PC-9 (cell line): ENCODE measurements at regions not wholly inside any gene's neighbourhood (a gene's known extent, or its start where the extent isn't known, plus 50 kb on each side); places are given as distances from the start of the nearest gene placed in this dataset.
A peak's percentile ranks its signal among the peaks of the same experiment; 100 is the strongest.
"Not testable (repeated sequence)": the region's sequence is repeated elsewhere in the genome, so short reads cannot be mapped to it uniquely, and the experiment has no call there.

Experiments used
- BruUV-seq: library from RNA; stranded (reverse); fragments of 400-500 nt; replicated peaks from 2 replicates; lab custom pipeline; 2021; lab: Mats Ljungman, UMichigan
- CTCF ChIA-PET: fragments of 300-600 bp; sonication (Branson Sonifier 250); formaldehyde crosslinking; loops from one replicate; lab custom pipeline; 2022; ENCODE audit warnings: antibody characterized with exemption; lab: Charles Lee
- POLR2A ChIA-PET: fragments of 300-600 bp; sonication (Branson Sonifier 250); formaldehyde crosslinking; loops from one replicate; lab custom pipeline; 2022; ENCODE audit warnings: antibody characterized with exemption; ENCODE audit not compliant: unreplicated experiment; lab: Charles Lee
- DNase-seq, 2 experiments: peaks; one replicate each; pipeline versions ENCODE4 v3.0.0 to v3.0.0-alpha.2; 2015 to 2022; ENCODE audit warnings: mixed read lengths in 1 of 2
- H2AFZ ChIP-seq: fragments of 200-600 bp; sonication (generic); 2 replicates; pipeline ENCODE4 v1.8.1; 2017; ENCODE audit warnings: antibody characterized with exemption
- H3F3A ChIP-seq: fragments of 200-600 bp; sonication (generic); 2 replicates; pipeline ENCODE4 v1.8.1; 2017; ENCODE audit warnings: antibody characterized with exemption, mild to moderate bottlenecking, low read depth; ENCODE audit not compliant: insufficient read depth
- H3K27ac ChIP-seq: fragments of 200-600 bp; sonication (generic); 2 replicates; pipeline ENCODE4 v1.6.1; 2016; ENCODE audit warnings: mixed run types
- H3K27me3 ChIP-seq: fragments of 200-600 bp; sonication (generic); 2 replicates; pipeline ENCODE4 v1.6.1; 2016; ENCODE audit warnings: low read depth, mixed run types; ENCODE audit not compliant: insufficient read depth
- H3K36me3 ChIP-seq: fragments of 200-600 bp; sonication (generic); 2 replicates; pipeline ENCODE4 v1.6.1; 2016; ENCODE audit warnings: low read depth, mixed run types
- H3K4me1 ChIP-seq: fragments of 200-600 bp; sonication (generic); replicated peaks from 2 replicates; pipeline ENCODE4 v1.6.1; 2016; ENCODE audit warnings: mixed run types; ENCODE audit not compliant: insufficient read depth
- H3K4me2 ChIP-seq: fragments of 200-600 bp; sonication (generic); 2 replicates; pipeline ENCODE4 v1.6.1; 2017; ENCODE audit warnings: mixed run types
- H3K4me3 ChIP-seq: fragments of 200-600 bp; sonication (generic); 2 replicates; pipeline ENCODE4 v1.6.1; 2016; ENCODE audit warnings: mixed run types
- H3K79me2 ChIP-seq: fragments of 200-600 bp; sonication (generic); 2 replicates; pipeline ENCODE4 v1.6.1; 2017; ENCODE audit warnings: low read depth, mixed run types
- H3K9me2 ChIP-seq: fragments of 200-600 bp; sonication (generic); 2 replicates; pipeline ENCODE4 v1.8.1; 2017; ENCODE audit warnings: mild to moderate bottlenecking; ENCODE audit not compliant: insufficient read depth
- H3K9me3 ChIP-seq: fragments of 200-600 bp; sonication (generic); 2 replicates; pipeline ENCODE4 v1.8.1; 2016; ENCODE audit warnings: low read depth; ENCODE audit not compliant: insufficient read depth
- H4K20me1 ChIP-seq: fragments of 200-600 bp; sonication (generic); 2 replicates; pipeline ENCODE4 v1.8.1; 2017; ENCODE audit not compliant: insufficient read depth
- CTCF ChIP-seq: fragments of 200-600 bp; sonication (generic); conservative IDR thresholded peaks from 2 replicates; pipeline ENCODE4 v1.6.1; 2017; ENCODE audit warnings: mixed run types, antibody characterized with exemption, mild to moderate bottlenecking, moderate library complexity
- EZH2 ChIP-seq: fragments of 200-600 bp; sonication (generic); IDR thresholded peaks from 2 replicates; pipeline ENCODE4 v1.8.0; 2017; ENCODE audit warnings: antibody characterized with exemption, low read depth
- intact Hi-C: fragments of 100-400 bp; cut with micrococcal nuclease; formaldehyde crosslinking; loops from one replicate; pipeline ENCODE4 v1.10.0; 2022; ENCODE audit not compliant: unreplicated experiment

GRCh38 chr11:130536106-130537040 lies 87.9 kb downstream of the ADAMTS15 start:
- intact Hi-C loops: no loop called here
- ChIA-PET CTCF (no interaction called here), POLR2A (no interaction called here)
- Histone ChIP-seq H3K9me2 (no peaks in the 10 kb centered on the region), H3K79me2 (no peaks in the 10 kb centered on the region), H3K27ac (no peak overlapping the region), H3K9me3 (no peaks in the 10 kb centered on the region), H3K4me1 (peaks cover 10% of the 10 kb centered on the region; the same call in 1 of the 2 replicates), H3F3A (no peaks in the 10 kb centered on the region), H4K20me1 (no peaks in the 10 kb centered on the region), H2AFZ (no peak overlapping the region), H3K27me3 (no peaks in the 10 kb centered on the region), H3K4me3 (no peak overlapping the region), H3K36me3 (no peaks in the 10 kb centered on the region), H3K4me2 (no peak overlapping the region)
- no peak for TF ChIP-seq CTCF
- no peak for TF ChIP-seq EZH2
- no TSS peak for BruUV-seq
- peak in 1 of 2 experiments; percentile 48 for DNase-seq

GRCh38 chr11:130539680-130540079 lies 91.2 kb downstream of the ADAMTS15 start:
- CTCF ChIA-PET, H3K36me3 ChIP-seq, H3F3A ChIP-seq, H3K9me3 ChIP-seq, H2AFZ ChIP-seq, BruUV-seq, H3K79me2 ChIP-seq, H3K27me3 ChIP-seq, H3K4me2 ChIP-seq, H4K20me1 ChIP-seq, intact Hi-C loops, H3K4me3 ChIP-seq, H3K9me2 ChIP-seq, H3K27ac ChIP-seq, DNase-seq, H3K4me1 ChIP-seq: not testable (repeated sequence)
- POLR2A ChIA-PET: interaction anchor here (0.6 kb wide), 1 partner anchor 91 kb away, joined by 5 read pairs; no protein-coding TSS in a partner anchor

GRCh38 chr11:130544266-130544665 lies 95.8 kb downstream of the ADAMTS15 start:
- H3F3A ChIP-seq: no peaks in the 10 kb centered on the region
- DNase-seq: no peak
- intact Hi-C loops: no loop called here
- H2AFZ ChIP-seq: no peak overlapping the region
- no peaks in the 10 kb centered on the region for H3K36me3 ChIP-seq
- CTCF ChIA-PET: no interaction called here
- H3K4me1 ChIP-seq: no peaks in the 10 kb centered on the region
- BruUV-seq: no TSS peak
- POLR2A ChIA-PET: no interaction called here
- H3K79me2 ChIP-seq: no peaks in the 10 kb centered on the region
- H3K27me3 ChIP-seq: no peaks in the 10 kb centered on the region
- H4K20me1 ChIP-seq: no peaks in the 10 kb centered on the region
- H3K4me3 ChIP-seq: no peak overlapping the region
- H3K9me3 ChIP-seq: no peaks in the 10 kb centered on the region
- H3K4me2 ChIP-seq: no peak overlapping the region
- no peaks in the 10 kb centered on the region for H3K9me2 ChIP-seq
- TF ChIP-seq EZH2 (no peak), CTCF (no peak)
- no peak overlapping the region for H3K27ac ChIP-seq
